Uterus (tissue), 3 donors: ENCODE measurements at regions not wholly inside any gene's neighbourhood (a gene's known extent, or its start where the extent isn't known, plus 50 kb on each side); places are given as distances from the start of the nearest gene placed in this dataset.
"Not testable (repeated sequence)": the region's sequence is repeated elsewhere in the genome, so short reads cannot be mapped to it uniquely, and the experiment has no call there.

Source experiments
- DNase-seq, 2 donors: peaks; one replicate each; pipeline ENCODE4 v3.0.0-alpha.2; 2019 to 2020
- H3K27ac ChIP-seq, 2 donors: fragments of 200-600 bp; sonication (generic); 1 replicate in 1 of 2; 2 replicates in 1 of 2; pipeline ENCODE4 v1.5.1; 2016 to 2018
- H3K27me3 ChIP-seq, 2 donors: fragments of 200-600 bp; sonication (generic); one replicate each; pipeline ENCODE4 v1.5.1; 2018 to 2019; ENCODE audit warnings: control low read depth in 1 of 2
- H3K36me3 ChIP-seq, 2 donors: fragments of 200-600 bp; sonication (generic); one replicate each; pipeline ENCODE4 v1.5.1; 2019; ENCODE audit warnings: control low read depth in 1 of 2
- H3K4me1 ChIP-seq, 2 donors: fragments of 200-600 bp; sonication (generic); one replicate each; pipeline ENCODE4 v1.5.1; 2018 to 2019; ENCODE audit warnings: control low read depth in 1 of 2
- H3K4me3 ChIP-seq, 2 donors: fragments of 200-600 bp; sonication (generic); 1 replicate in 1 of 2; 2 replicates in 1 of 2; pipeline ENCODE4 v1.5.1; 2018 to 2019; ENCODE audit warnings: mild to moderate bottlenecking in 1 of 2
- H3K9me3 ChIP-seq, 2 donors: fragments of 200-600 bp; sonication (generic); one replicate each; pipeline ENCODE4 v1.5.1; 2019; ENCODE audit warnings: control low read depth in 1 of 2
- CTCF ChIP-seq, 4 experiments: fragments of 200-600 bp in 2 of 4; fragments of 450-650 bp in 2 of 4; sonication (generic) in 2 of 4; IDR thresholded peaks; one replicate each; pipeline ENCODE4 v1.5.1; 2016 to 2019; ENCODE audit warnings: antibody characterized with exemption in 4 of 4, mild to moderate bottlenecking in 2 of 4, moderate library complexity in 1 of 4
- POLR2A ChIP-seq, 2 donors: fragments of 450-650 bp; IDR thresholded peaks; one replicate each; pipeline ENCODE4 v1.6.1; 2016; ENCODE audit warnings: antibody characterized with exemption in 2 of 2, mild to moderate bottlenecking in 1 of 2, moderate library complexity in 1 of 2
- intact Hi-C: fragments of 100-400 bp; cut with DNase I; formaldehyde crosslinking; loops from one replicate; pipeline ENCODE4 v1.15.1; 2023; ENCODE audit warnings: low total_unique reads
- donor health status: DM: yes; HTN: yes; CAD: no.

GRCh38 chr3:189003410-189003809, 168.4 kb upstream of the TPRG1 start:
- Histone ChIP-seq H3K9me3 (no peaks in the 10 kb centered on the region), H3K27me3 (no peaks in the 10 kb centered on the region), H3K4me3 (no peak overlapping the region), H3K27ac (no peak overlapping the region), H3K4me1 (no peaks in the 10 kb centered on the region), H3K36me3 (no peaks in the 10 kb centered on the region)
- DNase-seq = no peak
- intact Hi-C loops = no loop called here
- TF ChIP-seq POLR2A (IDR thresholded peaks at IDR 0.05) (no peak), CTCF (IDR thresholded peaks at IDR 0.05) (no peak)

DNA sequence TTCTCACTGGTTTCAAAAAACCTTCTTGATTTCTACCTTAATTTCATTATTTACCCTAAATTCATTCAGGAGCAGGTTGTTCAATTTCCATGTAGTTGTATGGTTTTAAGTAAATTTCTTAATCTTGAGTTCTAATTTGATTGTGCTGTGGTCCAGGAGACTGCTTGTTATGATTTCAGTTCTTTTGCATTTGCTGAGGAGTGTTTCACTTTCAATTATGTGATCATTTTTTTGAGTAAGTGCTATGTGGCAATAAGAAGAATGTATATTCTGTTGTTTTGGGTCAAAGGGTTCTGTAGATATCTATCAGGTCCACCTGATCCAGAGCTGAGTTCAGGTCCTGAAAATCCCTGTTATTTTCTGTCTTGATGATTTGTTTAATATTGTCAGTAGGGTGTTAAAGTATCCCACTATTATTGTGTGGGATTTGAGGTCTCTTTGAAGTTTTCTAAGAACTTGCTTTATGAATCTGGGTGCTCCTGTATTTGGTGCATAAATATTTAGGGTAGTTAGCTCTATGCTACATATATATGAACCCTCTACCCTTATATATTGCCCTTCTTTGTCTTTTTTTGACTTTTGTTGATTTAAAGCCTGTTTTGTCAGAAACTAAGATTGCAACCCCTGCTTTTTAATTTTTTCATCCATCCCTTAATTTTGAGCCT, 158.4 kb upstream of the TPRG1 start:
- Histone ChIP-seq H3K27me3 (no peaks in the 10 kb centered on the region), H3K4me1 (no peaks in the 10 kb centered on the region), H3K27ac (no peak overlapping the region), H3K9me3 (no peaks in the 10 kb centered on the region), H3K4me3 (no peak overlapping the region), H3K36me3 (no peaks in the 10 kb centered on the region)
- no peak for DNase-seq
- intact Hi-C loops = no loop called here
- no peak for TF ChIP-seq POLR2A (IDR thresholded peaks at IDR 0.05)
- TF ChIP-seq CTCF (IDR thresholded peaks at IDR 0.05) = no peak

DNA sequence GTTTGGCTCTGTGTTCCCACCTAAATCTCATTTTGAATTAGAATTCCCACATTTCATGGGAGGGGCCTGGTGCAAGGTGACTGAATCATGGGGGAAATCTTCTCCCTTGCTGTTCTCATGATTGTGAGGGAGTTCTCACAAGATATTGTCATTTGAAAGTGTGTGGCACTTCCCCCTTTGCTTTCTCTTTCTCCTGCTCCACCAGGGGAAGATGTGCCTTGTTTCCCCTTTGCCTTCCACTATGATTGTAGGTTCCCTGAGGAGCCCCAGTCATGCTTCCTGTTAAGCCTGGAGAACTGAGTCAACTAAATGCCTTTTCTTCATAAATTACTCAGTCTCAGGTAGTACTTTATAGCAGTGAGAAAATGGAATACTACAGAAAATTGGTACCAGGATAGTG, 157.2 kb upstream of the TPRG1 start:
- Histone ChIP-seq H3K36me3 (no peaks in the 10 kb centered on the region), H3K27me3 (no peaks in the 10 kb centered on the region), H3K4me1 (no peaks in the 10 kb centered on the region), H3K27ac (no peak overlapping the region), H3K4me3 (no peak overlapping the region), H3K9me3 (no peaks in the 10 kb centered on the region)
- no peak for DNase-seq
- TF ChIP-seq CTCF (IDR thresholded peaks at IDR 0.05) (no peak), POLR2A (IDR thresholded peaks at IDR 0.05) (no peak)
- intact Hi-C loops = no loop called here

- intact Hi-C loops, H3K4me1 ChIP-seq, H3K36me3 ChIP-seq, DNase-seq, H3K27me3 ChIP-seq, H3K4me3 ChIP-seq, H3K9me3 ChIP-seq, H3K27ac ChIP-seq: not testable (repeated sequence)
These were observed 148.9 kb upstream of the TPRG1 start for GRCh38 chr3:189022576-189023466.

DNA sequence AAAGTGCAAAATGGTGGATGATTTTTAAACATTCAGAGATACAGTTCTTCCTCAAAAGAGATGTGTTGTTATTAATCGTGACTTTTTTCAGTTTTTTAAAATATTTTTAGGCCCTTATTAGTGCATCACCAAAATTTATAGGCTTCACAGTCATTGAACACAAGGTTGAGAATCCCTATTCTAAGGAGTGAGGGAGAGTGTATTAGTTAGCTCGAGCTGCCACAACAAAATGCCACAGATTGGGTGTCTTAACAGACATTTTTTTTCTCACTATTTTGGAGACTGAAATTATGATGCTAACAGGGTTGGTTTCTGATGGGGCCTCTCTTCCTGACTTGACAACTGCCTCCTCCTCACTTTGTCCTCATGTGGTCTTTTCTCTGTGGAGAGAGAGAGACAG, 145.9 kb upstream of the TPRG1 start:
- Histone ChIP-seq H3K36me3 (no peaks in the 10 kb centered on the region), H3K27me3 (no peaks in the 10 kb centered on the region), H3K4me3 (no peak overlapping the region), H3K9me3 (no peaks in the 10 kb centered on the region), H3K4me1 (no peaks in the 10 kb centered on the region), H3K27ac (no peak overlapping the region)
- intact Hi-C loops = no loop called here
- no peak for TF ChIP-seq CTCF (IDR thresholded peaks at IDR 0.05)
- TF ChIP-seq POLR2A (IDR thresholded peaks at IDR 0.05) = no peak
- DNase-seq = no peak
